AG10803 (cell line): ENCODE measurements at regions not wholly inside any gene's neighbourhood (a gene's known extent, or its start where the extent isn't known, plus 50 kb on each side); places are given as distances from the start of the nearest gene placed in this dataset.

ENCODE experiments used
- DNase-seq: peaks from one replicate; pipeline ENCODE4 v3.0.0; 2010; ENCODE audit warnings: low read depth
- H3K4me3 ChIP-seq: 2 replicates; pipeline ENCODE4 v1.5.1; 2011; ENCODE audit warnings: mild to moderate bottlenecking, low read length, control low read depth
- CTCF ChIP-seq: conservative IDR thresholded peaks from 2 replicates; pipeline ENCODE4 v1.5.1; 2011; ENCODE audit warnings: mild to moderate bottlenecking, low read length, control low read depth, inconsistent platforms

GRCh38 chr1:173300061-173301044 lies 93.2 kb upstream of the TNFSF4 start:
- no peak for DNase-seq
- TF ChIP-seq CTCF, result no peak
- no peak overlapping the region for H3K4me3 ChIP-seq

- no peak overlapping the region for H3K4me3 ChIP-seq
- TF ChIP-seq CTCF, result no peak
Measured at GRCh38 chr1:173301507-173301906, 94.4 kb upstream of the TNFSF4 start.

GRCh38 chr1:173302366-173302765 lies 95.2 kb upstream of the TNFSF4 start:
- no peak overlapping the region for H3K4me3 ChIP-seq
- no peak for TF ChIP-seq CTCF
- DNase-seq, result no peak

More at GRCh38 chr1:173301507-173301906, 94.4 kb upstream of the TNFSF4 start:
- no peak for DNase-seq

GRCh38 chr1:173302890-173303829 lies 96.0 kb upstream of the TNFSF4 start:
- DNase-seq, result no peak
- no peak for TF ChIP-seq CTCF
- no peak overlapping the region for H3K4me3 ChIP-seq

GRCh38 chr1:173303984-173304383 lies 96.9 kb upstream of the TNFSF4 start:
- no peak for TF ChIP-seq CTCF
- no peak for DNase-seq
- H3K4me3 ChIP-seq, result no peak overlapping the region

- H3K4me3 ChIP-seq, result no peak overlapping the region
- no peak for DNase-seq
- TF ChIP-seq CTCF, result no peak
Measured at GRCh38 chr1:173304529-173305227, 97.5 kb upstream of the TNFSF4 start.
